H1 (cell line): ENCODE measurements at regions not wholly inside any gene's neighbourhood (a gene's known extent, or its start where the extent isn't known, plus 50 kb on each side); places are given as distances from the start of the nearest gene placed in this dataset.

ENCODE experiments used
- CTCF ChIA-PET: fragments of 300-600 bp; sonication (Branson Sonifier 250); formaldehyde crosslinking; loops from one replicate; lab custom pipeline; 2021; ENCODE audit not compliant: partially characterized antibody; lab: Charles Lee
- POLR2A ChIA-PET: fragments of 300-600 bp; sonication (Branson Sonifier 250); formaldehyde crosslinking; loops from one replicate; lab custom pipeline; 2021; ENCODE audit warnings: inconsistent platforms; ENCODE audit not compliant: partially characterized antibody; lab: Charles Lee
- DNase-seq, 2 experiments: peaks; one replicate each; pipeline versions ENCODE4 v3.0.0 to v3.0.0-alpha.2; 2010 to 2022; ENCODE audit warnings: low spot score in 2 of 2, low read depth in 1 of 2, mixed read lengths in 1 of 2
- FAIRE-seq: peaks from 2 replicates; lab custom pipeline; 2011; peaks lifted over from hg19 to GRCh38; lab: Jason Lieb, UNC
- H2AFZ ChIP-seq: 2 replicates; pipeline ENCODE4 v1.8.1; 2012; ENCODE audit warnings: low read length, inconsistent platforms
- H2AK5ac ChIP-seq: 2 replicates; pipeline ENCODE4 v1.6.1; 2013; ENCODE audit warnings: low read depth, low read length
- H2BK120ac ChIP-seq: replicated peaks from 2 replicates; pipeline ENCODE3; 2013; ENCODE audit warnings: low read depth, low read length, inconsistent platforms
- H2BK12ac ChIP-seq: 2 replicates; pipeline ENCODE4 v1.6.1; 2013; ENCODE audit warnings: low read depth, low read length
- H2BK15ac ChIP-seq: 2 replicates; pipeline ENCODE4 v1.6.1; 2013; ENCODE audit warnings: low read length
- H2BK20ac ChIP-seq: 2 replicates; pipeline ENCODE4 v1.6.1; 2013; ENCODE audit warnings: low read length
- H2BK5ac ChIP-seq: 2 replicates; pipeline ENCODE4 v1.6.1; 2013; ENCODE audit warnings: low read depth, low read length
- H3K14ac ChIP-seq: 2 replicates; pipeline ENCODE4 v1.6.1; 2013; ENCODE audit warnings: inconsistent platforms; ENCODE audit not compliant: insufficient read length
- H3K18ac ChIP-seq: 2 replicates; pipeline ENCODE4 v1.6.1; 2013; ENCODE audit warnings: low read length; ENCODE audit errors: extremely low read depth
- H3K23ac ChIP-seq: 2 replicates; pipeline ENCODE4 v1.6.1; 2013; ENCODE audit warnings: inconsistent platforms; ENCODE audit not compliant: insufficient read length
- H3K23me2 ChIP-seq: 2 replicates; pipeline ENCODE4 v1.6.1; 2013; ENCODE audit warnings: low read depth, low read length
- H3K27ac ChIP-seq: 2 replicates; pipeline ENCODE4 v1.6.1; 2011; ENCODE audit warnings: low read depth, low read length, inconsistent platforms
- H3K27me3 ChIP-seq, 4 experiments: replicated peaks in 1 of 4; 1 replicate in 1 of 4; 2 replicates in 3 of 4; pipeline versions ENCODE4 v1.6.1 to v1.8.1; 2011 to 2013; ENCODE audit warnings: low read length in 3 of 4, mild to moderate bottlenecking in 3 of 4, inconsistent platforms in 2 of 4, mixed read lengths in 2 of 4, moderate library complexity in 1 of 4; ENCODE audit not compliant: control insufficient read depth in 3 of 4, insufficient read depth in 3 of 4; ENCODE audit errors: extremely low read depth in 1 of 4
- H3K36me3 ChIP-seq, 4 experiments: 2 replicates each; pipeline versions ENCODE4 v1.6.1 to v1.8.1; 2011 to 2013; ENCODE audit warnings: mild to moderate bottlenecking in 4 of 4, low read length in 3 of 4, moderate library complexity in 2 of 4, control low read depth in 1 of 4, inconsistent platforms in 1 of 4; ENCODE audit not compliant: insufficient read depth in 4 of 4, control insufficient read depth in 2 of 4
- H3K4ac ChIP-seq: replicated peaks from 2 replicates; pipeline ENCODE3; 2013; ENCODE audit warnings: low read length, low read depth, mixed read lengths, inconsistent platforms; ENCODE audit not compliant: insufficient read length
- H3K4me1 ChIP-seq, 4 experiments: replicated peaks in 1 of 4; 1 replicate in 1 of 4; 2 replicates in 3 of 4; pipeline versions ENCODE4 v1.6.1 to v1.8.1; 2011 to 2013; ENCODE audit warnings: low read length in 3 of 4, inconsistent platforms in 2 of 4, mixed read lengths in 1 of 4; ENCODE audit not compliant: insufficient read depth in 4 of 4, control insufficient read depth in 3 of 4
- H3K4me2 ChIP-seq, 2 experiments: 2 replicates each; pipeline versions ENCODE4 v1.6.1 to v1.8.1; 2011 to 2013; ENCODE audit warnings: low read depth in 2 of 2, low read length in 2 of 2, control low read depth in 1 of 2, inconsistent platforms in 1 of 2, mild to moderate bottlenecking in 1 of 2; ENCODE audit not compliant: insufficient read depth in 1 of 2
- H3K4me3 ChIP-seq, 4 experiments: fragments of 200-600, 300-600 bp in 1 of 4; sonication (generic), shearing (Covaris generic), sonication (Bioruptor Twin) in 1 of 4; 2 replicates each; pipeline versions ENCODE4 v1.5.1 to v1.8.1; 2011 to 2016; ENCODE audit warnings: low read length in 4 of 4, low read depth in 3 of 4, control low read depth in 2 of 4, inconsistent platforms in 2 of 4, mild to moderate bottlenecking in 2 of 4, mixed read lengths in 1 of 4, moderate library complexity in 1 of 4; ENCODE audit not compliant: insufficient read depth in 2 of 4; ENCODE audit errors: extremely low read depth in 1 of 4
- H3K56ac ChIP-seq: replicated peaks from 2 replicates; pipeline ENCODE3; 2013; ENCODE audit warnings: low read depth, mild to moderate bottlenecking, mixed read lengths, low read length, inconsistent platforms; ENCODE audit not compliant: insufficient read length
- H3K79me1 ChIP-seq: 2 replicates; pipeline ENCODE4 v1.6.1; 2013; ENCODE audit warnings: low read depth, low read length, control low read depth
- H3K79me2 ChIP-seq, 2 experiments: 2 replicates each; pipeline versions ENCODE4 v1.6.1 to v1.8.1; 2012 to 2013; ENCODE audit warnings: low read length in 2 of 2, mild to moderate bottlenecking in 2 of 2, inconsistent platforms in 1 of 2; ENCODE audit not compliant: insufficient read depth in 2 of 2, control insufficient read depth in 1 of 2
- H3K9ac ChIP-seq, 4 experiments: replicated peaks in 1 of 4; 1 replicate in 1 of 4; 2 replicates in 3 of 4; pipeline versions ENCODE4 v1.6.1 to v1.8.1; 2011 to 2013; ENCODE audit warnings: low read depth in 3 of 4, low read length in 3 of 4, control low read depth in 2 of 4, mild to moderate bottlenecking in 2 of 4, moderate library complexity in 2 of 4, inconsistent platforms in 1 of 4; ENCODE audit errors: extremely low read depth in 1 of 4
- H3K9me3 ChIP-seq, 2 experiments: 2 replicates each; pipeline versions ENCODE4 v1.6.1 to v1.8.1; 2012 to 2013; ENCODE audit warnings: mild to moderate bottlenecking in 2 of 2, moderate library complexity in 2 of 2, control low read depth in 1 of 2, inconsistent platforms in 1 of 2, low read depth in 1 of 2, low read length in 1 of 2, mixed read lengths in 1 of 2; ENCODE audit not compliant: insufficient read depth in 2 of 2
- H4K20me1 ChIP-seq, 2 experiments: replicated peaks in 1 of 2; 2 replicates each; pipeline versions ENCODE3 to v1.8.1; 2011 to 2013; ENCODE audit warnings: inconsistent platforms in 2 of 2, low read length in 2 of 2, mild to moderate bottlenecking in 1 of 2; ENCODE audit not compliant: insufficient read depth in 2 of 2, control insufficient read depth in 1 of 2
- H4K5ac ChIP-seq: 2 replicates; pipeline ENCODE4 v1.6.1; 2013; ENCODE audit warnings: low read length, low read depth, mixed read lengths, inconsistent platforms; ENCODE audit not compliant: insufficient read length
- H4K8ac ChIP-seq: 2 replicates; pipeline ENCODE4 v1.8.0; 2013; ENCODE audit warnings: mild to moderate bottlenecking, moderate library complexity, low read length, inconsistent platforms; ENCODE audit not compliant: insufficient read depth; ENCODE audit errors: extremely low read depth
- H4K91ac ChIP-seq: replicated peaks from 2 replicates; pipeline ENCODE3; 2013; ENCODE audit warnings: low read length, mixed read lengths, inconsistent platforms; ENCODE audit not compliant: insufficient read length
- CTCF ChIP-seq, 3 experiments: IDR thresholded peaks; 1 replicate in 2 of 3; 2 replicates in 1 of 3; pipeline versions ENCODE4 v1.5.1 to v1.6.1; 2011; ENCODE audit warnings: low read length in 3 of 3, mild to moderate bottlenecking in 3 of 3, inconsistent platforms in 2 of 3, low read depth in 1 of 3, moderate library complexity in 1 of 3; ENCODE audit not compliant: insufficient read depth in 1 of 3; ENCODE audit errors: control extremely low read depth in 1 of 3
- EGR1 ChIP-seq: IDR thresholded peaks from 2 replicates; pipeline ENCODE4 v1.6.1; 2011; ENCODE audit warnings: low read depth, low read length, borderline replicate concordance
- HDAC2 ChIP-seq, 2 experiments: fragments of 300-600 bp in 1 of 2; sonication (generic) in 1 of 2; IDR thresholded peaks; 2 replicates each; pipeline ENCODE4 v1.6.1; 2011 to 2012; ENCODE audit warnings: low read depth in 2 of 2, low read length in 2 of 2, mild to moderate bottlenecking in 2 of 2, moderate library complexity in 2 of 2, borderline replicate concordance in 1 of 2, inconsistent platforms in 1 of 2
- JUN ChIP-seq: IDR thresholded peaks from 2 replicates; pipeline ENCODE4 v1.6.1; 2011; ENCODE audit warnings: low read depth, mild to moderate bottlenecking, improper control_type of control experiment, low read length
- KDM1A ChIP-seq: fragments of 200-600, 300-600 bp; sonication (generic); IDR thresholded peaks from 2 replicates; pipeline ENCODE4 v1.7.1; 2016; ENCODE audit warnings: mild to moderate bottlenecking, low read length, borderline replicate concordance
- KDM4A ChIP-seq: IDR thresholded peaks from one replicate; pipeline ENCODE4 v1.7.1; 2012; ENCODE audit warnings: low read depth, mild to moderate bottlenecking, moderate library complexity, low read length, inconsistent platforms; ENCODE audit not compliant: severe bottlenecking
- MAFK ChIP-seq: IDR thresholded peaks from 2 replicates; pipeline ENCODE4 v1.6.1; 2012; ENCODE audit warnings: low read depth, mild to moderate bottlenecking, improper control_type of control experiment, low read length
- POLR2A ChIP-seq, 2 experiments: IDR thresholded peaks; 1 replicate in 1 of 2; 2 replicates in 1 of 2; pipeline ENCODE4 v1.6.1; 2011; ENCODE audit warnings: low read depth in 2 of 2, low read length in 2 of 2, mild to moderate bottlenecking in 2 of 2; ENCODE audit errors: control extremely low read depth in 1 of 2
- WGBS, 2 experiments: shearing (Covaris generic) in 1 of 2; methylation state at CpG; one replicate each; pipeline versions ENCODE4 v1.1.6 to v1.1.7; 2013 to 2015; ENCODE audit warnings: low lambda C conversion rate in 2 of 2, mixed read lengths in 2 of 2, inconsistent platforms in 1 of 2, low coverage in 1 of 2, missing lambda C conversion rate in 1 of 2; ENCODE audit not compliant: insufficient replicate concordance in 2 of 2, insufficient coverage in 1 of 2, insufficient read length in 1 of 2; ENCODE audit errors: extremely low coverage in 1 of 2, missing lambda C conversion rate in 1 of 2; 5-methylcytosine and 5-hydroxymethylcytosine counted together
- TF ChIP-seq, protein P1 (sequence below): IDR thresholded peaks from 2 replicates; pipeline ENCODE4 v1.6.1; 2011; ENCODE audit warnings: low read depth, mild to moderate bottlenecking, low read length; ENCODE audit not compliant: insufficient read depth

DNA sequence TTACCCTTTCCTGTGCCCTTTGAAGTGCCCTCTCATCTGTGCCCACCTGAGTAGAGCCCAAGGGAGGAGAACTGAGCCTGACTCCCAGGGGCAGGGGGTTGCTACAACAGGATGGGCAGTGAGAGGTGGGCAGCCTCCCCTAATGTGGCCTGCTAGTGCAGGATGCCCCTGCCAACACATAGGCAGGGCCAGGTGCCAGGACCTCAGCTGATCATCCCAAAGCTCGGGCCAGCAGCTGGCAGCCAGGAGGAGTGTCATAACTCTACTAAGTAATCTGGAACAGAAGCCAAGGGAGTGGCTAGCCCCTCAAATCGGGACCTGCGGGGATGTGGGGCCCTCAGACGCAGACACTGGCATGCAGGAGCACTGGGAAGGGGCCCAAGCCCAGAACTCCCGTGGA lies 208.8 kb upstream of the RAB4A start:
- Histone ChIP-seq H3K18ac (no peak overlapping the region), H3K79me2 (no peaks in the 10 kb centered on the region), H3K4ac (no peak overlapping the region), H3K79me1 (no peaks in the 10 kb centered on the region), H2AFZ (no peak overlapping the region), H4K5ac (no peak overlapping the region), H3K9me3 (no peaks in the 10 kb centered on the region), H3K4me3 (no peak overlapping the region), H4K91ac (no peak overlapping the region), H3K23me2 (peaks cover 3% of the 10 kb centered on the region; the same call in 1 of the 2 replicates), H4K20me1 (no peaks in the 10 kb centered on the region), H3K23ac (no peak overlapping the region), H3K9ac (no peak overlapping the region), H2BK20ac (no peak overlapping the region), H2BK5ac (no peak overlapping the region), H4K8ac (no peak overlapping the region), H2BK15ac (no peak overlapping the region), H3K36me3 (no peaks in the 10 kb centered on the region), H2AK5ac (no peak overlapping the region), H3K4me2 (no peak overlapping the region), H2BK120ac (no peak overlapping the region), H3K56ac (no peak overlapping the region), H3K27ac (no peak overlapping the region), H2BK12ac (no peak overlapping the region), H3K14ac (no peak overlapping the region), H3K4me1 (peaks cover 0 to 8% (median 4%) of the 10 kb centered on the region in 4 experiments; a peak in 5 of 7 replicates), H3K27me3 (no peaks in the 10 kb centered on the region)
- CTCF ChIA-PET: interaction anchor here (0.8 to 1.7 kb wide), 4 partner anchors 9 to 398 kb away, joined by 3 to 8 read pairs (median 4); no protein-coding TSS in a partner anchor
- POLR2A ChIA-PET: no interaction called here
- no peak for FAIRE-seq
- WGBS, 2 experiments: 89% methylated on average over 5 of the region's 5 CpGs; no CpG with 5 or more reads in 1 of the 2 experiments
- no peak for DNase-seq
- no peak for TF ChIP-seq MAFK
- no peak for TF ChIP-seq KDM4A
- TF ChIP-seq EGR1: no peak
- no peak for TF ChIP-seq KDM1A
- TF ChIP-seq JUN: no peak
- no peak for TF ChIP-seq POLR2A (IDR thresholded peaks at IDR 0.05; ENCODE audit: control extremely low read depth in 1 of 2, low read depth in 2 of 2, low read length in 2 of 2)
- TF ChIP-seq, protein P1, sequence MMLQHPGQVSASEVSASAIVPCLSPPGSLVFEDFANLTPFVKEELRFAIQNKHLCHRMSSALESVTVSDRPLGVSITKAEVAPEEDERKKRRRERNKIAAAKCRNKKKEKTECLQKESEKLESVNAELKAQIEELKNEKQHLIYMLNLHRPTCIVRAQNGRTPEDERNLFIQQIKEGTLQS: no peak
- no peak for TF ChIP-seq HDAC2 (IDR thresholded peaks at IDR 0.05; ENCODE audit: borderline replicate concordance in 1 of 2, low read depth in 2 of 2, low read length in 2 of 2)
- TF ChIP-seq CTCF (IDR thresholded peaks at IDR 0.05; ENCODE audit: control extremely low read depth in 1 of 3, insufficient read depth in 1 of 3, low read depth in 1 of 3, low read length in 3 of 3): no peak
